Caco-2 (cell line): ENCODE measurements at regions not wholly inside any gene's neighbourhood (a gene's known extent, or its start where the extent isn't known, plus 50 kb on each side); places are given as distances from the start of the nearest gene placed in this dataset.

Source experiments
- BruUV-seq: library from RNA; stranded (reverse); fragments of 400-500 nt; replicated peaks from 2 replicates; lab custom pipeline; 2021; lab: Mats Ljungman, UMichigan
- CTCF ChIA-PET: fragments of 300-600 bp; sonication (Branson Sonifier 250); formaldehyde crosslinking; loops from one replicate; lab custom pipeline; 2022; ENCODE audit warnings: antibody characterized with exemption; lab: Charles Lee
- POLR2A ChIA-PET: fragments of 300-600 bp; sonication (Branson Sonifier 250); formaldehyde crosslinking; loops from one replicate; lab custom pipeline; 2022; ENCODE audit warnings: antibody characterized with exemption; lab: Charles Lee
- DNase-seq, 2 experiments: peaks; one replicate each; pipeline versions ENCODE4 v3.0.0 to v3.0.0-alpha.2; 2020 to 2022
- H3K27me3 ChIP-seq: replicated peaks from 2 replicates; pipeline ENCODE4 v1.6.0; 2011; ENCODE audit warnings: low read length; ENCODE audit not compliant: control insufficient read depth, insufficient read depth
- H3K36me3 ChIP-seq: 2 replicates; pipeline ENCODE4 v1.5.1; 2011; ENCODE audit warnings: low read length; ENCODE audit not compliant: control insufficient read depth, insufficient read depth
- H3K4me1 ChIP-seq: fragments of 250-450 bp; sonication (Bioruptor Pico); 2 replicates; pipeline ENCODE4 v1.5.1; 2020; ENCODE audit warnings: mild to moderate bottlenecking
- H3K4me3 ChIP-seq: 2 replicates; pipeline ENCODE4 v1.5.1; 2011; ENCODE audit warnings: low read depth, mild to moderate bottlenecking, control low read depth, low read length
- H3K9me3 ChIP-seq: fragments of 250-450 bp; sonication (Bioruptor Pico); 2 replicates; pipeline ENCODE4 v1.5.1; 2020; ENCODE audit warnings: mild to moderate bottlenecking, moderate library complexity
- H3K27ac Mint-ChIP-seq: one replicate; pipeline ENCODE4 v1.8.0; 2022; ENCODE audit warnings: mixed read lengths; ENCODE audit not compliant: unreplicated experiment
- H3K27me3 Mint-ChIP-seq: one replicate; pipeline ENCODE4 v1.8.0; 2022; ENCODE audit warnings: mixed read lengths; ENCODE audit not compliant: insufficient read depth, unreplicated experiment
- H3K36me3 Mint-ChIP-seq: one replicate; pipeline ENCODE4 v1.8.0; 2022; ENCODE audit warnings: mild to moderate bottlenecking, mixed read lengths; ENCODE audit not compliant: insufficient read depth, unreplicated experiment
- H3K4me1 Mint-ChIP-seq: one replicate; pipeline ENCODE4 v1.8.0; 2022; ENCODE audit warnings: low read depth, mixed read lengths; ENCODE audit not compliant: unreplicated experiment
- H3K4me3 Mint-ChIP-seq: one replicate; pipeline ENCODE4 v1.8.0; 2022; ENCODE audit warnings: mild to moderate bottlenecking, moderate library complexity, mixed read lengths; ENCODE audit not compliant: unreplicated experiment
- H3K9me3 Mint-ChIP-seq: one replicate; pipeline ENCODE4 v1.8.0; 2022; ENCODE audit warnings: mixed read lengths; ENCODE audit not compliant: unreplicated experiment
- CTCF ChIP-seq, 2 experiments: fragments of 200-600 bp in 1 of 2; IDR thresholded peaks; 1 replicate in 1 of 2; 2 replicates in 1 of 2; pipeline versions ENCODE4 v1.5.1 to v1.8.0; 2011 to 2022; ENCODE audit warnings: antibody characterized with exemption in 1 of 2, control low read depth in 1 of 2, inconsistent platforms in 1 of 2, low read depth in 1 of 2, low read length in 1 of 2, mild to moderate bottlenecking in 1 of 2, moderate library complexity in 1 of 2; ENCODE audit not compliant: insufficient read depth in 1 of 2, severe bottlenecking in 1 of 2, unreplicated experiment in 1 of 2
- intact Hi-C: fragments of 100-400 bp; cut with micrococcal nuclease; formaldehyde crosslinking; loops from one replicate; pipeline ENCODE4 v1.10.0; 2022; ENCODE audit not compliant: unreplicated experiment

DNA sequence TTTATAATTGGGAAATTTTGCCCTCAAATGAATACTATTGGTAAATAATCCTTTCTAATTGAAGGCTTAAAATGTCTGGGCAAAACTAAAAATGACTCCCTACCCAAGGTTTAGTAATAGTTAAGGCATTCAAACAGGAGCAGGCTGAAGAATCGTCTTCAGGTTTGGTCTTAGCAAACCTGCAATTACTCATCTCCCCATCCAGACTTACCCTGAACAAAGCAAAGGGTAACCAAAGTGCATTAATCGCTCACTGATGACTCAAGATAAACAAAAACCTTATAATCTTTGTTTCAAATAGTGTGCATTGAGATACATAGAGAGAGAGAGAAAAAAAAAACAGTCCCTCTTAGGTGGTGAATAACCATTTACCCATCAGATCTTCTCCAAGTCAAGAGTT is 225.5 kb downstream of the BMP2 start:
- BruUV-seq = no TSS peak
- Histone ChIP-seq H3K27me3 (no peaks in the 10 kb centered on the region), H3K4me1 (no peaks in the 10 kb centered on the region), H3K4me3 (no peak overlapping the region), H3K9me3 (no peaks in the 10 kb centered on the region), H3K36me3 (no peaks in the 10 kb centered on the region)
- Mint-ChIP-seq H3K36me3 (no peaks in the 10 kb centered on the region), H3K27me3 (no peaks in the 10 kb centered on the region), H3K4me3 (no peak overlapping the region), H3K27ac (no peak overlapping the region), H3K9me3 (no peaks in the 10 kb centered on the region), H3K4me1 (peaks cover 11% of the 10 kb centered on the region)
- intact Hi-C loops = no loop called here
- no peak for TF ChIP-seq CTCF (IDR thresholded peaks at IDR 0.05; ENCODE audit: insufficient read depth in 1 of 2, low read depth in 1 of 2, low read length in 1 of 2, severe bottlenecking in 1 of 2, unreplicated experiment in 1 of 2)
- ChIA-PET POLR2A (no interaction called here), CTCF (no interaction called here)
- DNase-seq = no peak

DNA sequence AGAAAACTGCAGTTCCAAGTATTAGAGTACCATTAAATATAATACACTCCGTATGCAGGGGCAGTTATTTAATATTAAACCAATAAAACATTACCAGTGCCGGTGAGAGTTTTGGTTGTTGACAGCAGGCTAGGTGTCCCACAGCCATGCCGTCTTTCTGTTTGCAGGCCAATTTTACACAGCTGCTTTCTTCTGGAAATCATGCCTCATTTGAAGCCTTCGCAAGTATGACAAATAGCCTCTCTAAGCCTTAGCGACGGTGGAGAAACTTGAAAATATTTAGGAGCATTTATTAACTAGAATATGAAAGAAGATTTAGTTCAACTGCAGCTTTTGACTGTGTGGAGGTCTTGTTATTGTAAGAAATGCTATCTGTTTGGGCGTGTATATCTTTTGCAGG is 226.0 kb downstream of the BMP2 start:
- ChIA-PET CTCF (no interaction called here), POLR2A (no interaction called here)
- H3K27ac Mint-ChIP-seq = no peak overlapping the region
- H3K4me3 Mint-ChIP-seq = no peak overlapping the region
- no peak for DNase-seq
- intact Hi-C loops = no loop called here
- Histone ChIP-seq H3K27me3 (no peaks in the 10 kb centered on the region), H3K36me3 (no peaks in the 10 kb centered on the region), H3K4me1 (no peaks in the 10 kb centered on the region), H3K4me3 (no peak overlapping the region), H3K9me3 (no peaks in the 10 kb centered on the region)
- H3K9me3 Mint-ChIP-seq = no peaks in the 10 kb centered on the region
- no peak for TF ChIP-seq CTCF (IDR thresholded peaks at IDR 0.05; ENCODE audit: insufficient read depth in 1 of 2, low read depth in 1 of 2, low read length in 1 of 2, severe bottlenecking in 1 of 2, unreplicated experiment in 1 of 2)
- H3K4me1 Mint-ChIP-seq = peaks cover 11% of the 10 kb centered on the region
- H3K27me3 Mint-ChIP-seq = no peaks in the 10 kb centered on the region
- no peaks in the 10 kb centered on the region for H3K36me3 Mint-ChIP-seq
- BruUV-seq = no TSS peak

- TF ChIP-seq CTCF (IDR thresholded peaks at IDR 0.05; ENCODE audit: insufficient read depth in 1 of 2, low read depth in 1 of 2, low read length in 1 of 2, severe bottlenecking in 1 of 2, unreplicated experiment in 1 of 2) = no peak
- Histone ChIP-seq H3K27me3 (no peaks in the 10 kb centered on the region), H3K4me3 (no peak overlapping the region), H3K9me3 (no peaks in the 10 kb centered on the region), H3K4me1 (no peaks in the 10 kb centered on the region), H3K36me3 (no peaks in the 10 kb centered on the region)
- intact Hi-C loops = no loop called here
- no peak for DNase-seq
- Mint-ChIP-seq H3K27ac (peak overlapping the region; percentile 3), H3K9me3 (no peaks in the 10 kb centered on the region), H3K36me3 (no peaks in the 10 kb centered on the region), H3K4me1 (peaks cover 11% of the 10 kb centered on the region), H3K27me3 (no peaks in the 10 kb centered on the region), H3K4me3 (no peak overlapping the region)
- BruUV-seq = no TSS peak
- ChIA-PET POLR2A (no interaction called here), CTCF (no interaction called here)
Measured at GRCh38 chr20:6994452-6994851, 227.0 kb downstream of the BMP2 start.
